ENCODE measurements at regions not wholly inside any gene's neighbourhood (a gene's known extent, or its start where the extent isn't known, plus 50 kb on each side); places are given as distances from the start of the nearest gene placed in this dataset.
"Not testable (repeated sequence)": the region's sequence is repeated elsewhere in the genome, so short reads cannot be mapped to it uniquely, and the experiment has no call there.

- H3K36me3 Mint-ChIP-seq (ENCODE audit: insufficient read depth), result no peaks in the 10 kb centered on the region
- DNase-seq (no peak), ATAC-seq (no peak)
- no peaks in the 10 kb centered on the region for H3K27me3 Mint-ChIP-seq (ENCODE audit: low read depth)
- no peaks in the 10 kb centered on the region for H3K4me1 Mint-ChIP-seq (ENCODE audit: low read depth)
- H3K9me3 Mint-ChIP-seq, result peaks cover 11% of the 10 kb centered on the region
- no peak overlapping the region for H3K4me3 Mint-ChIP-seq
Measured at GRCh38 chr2:34547900-34548299, 948.8 kb upstream of the FAM98A start.

DNA sequence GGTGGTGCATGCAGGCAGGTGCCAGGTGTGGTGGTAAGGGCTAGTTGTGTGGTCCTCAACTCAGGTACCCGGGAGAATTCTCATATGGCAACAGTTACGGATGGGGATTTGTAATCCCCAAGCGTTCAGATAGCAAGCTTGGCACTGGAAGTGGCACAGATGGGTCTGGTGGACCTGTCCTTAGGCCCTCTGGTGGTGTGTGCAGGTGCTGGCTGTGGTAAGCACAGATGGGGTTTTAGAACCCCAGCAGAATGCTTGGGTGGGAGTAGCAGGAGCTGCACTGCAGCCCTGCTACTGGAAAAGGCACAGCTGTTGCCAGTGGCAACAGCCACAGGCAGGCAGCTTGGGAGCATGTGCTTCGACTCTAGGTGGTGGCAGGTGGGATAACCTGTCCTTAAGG is 948.2 kb upstream of the FAM98A start:
- no peaks in the 10 kb centered on the region for H3K4me1 Mint-ChIP-seq (ENCODE audit: low read depth)
- no peak overlapping the region for H3K4me3 Mint-ChIP-seq
- DNase-seq, result no peak
- ATAC-seq, result no peak
- H3K27me3 Mint-ChIP-seq (ENCODE audit: low read depth), result no peaks in the 10 kb centered on the region
- peaks cover 14% of the 10 kb centered on the region for H3K9me3 Mint-ChIP-seq
- no peaks in the 10 kb centered on the region for H3K36me3 Mint-ChIP-seq (ENCODE audit: insufficient read depth)

- no peak for ATAC-seq
- H3K4me1 Mint-ChIP-seq (ENCODE audit: low read depth), result no peaks in the 10 kb centered on the region
- H3K4me3 Mint-ChIP-seq, result no peak overlapping the region
- H3K27me3 Mint-ChIP-seq (ENCODE audit: low read depth), result no peaks in the 10 kb centered on the region
- peaks cover 19% of the 10 kb centered on the region for H3K9me3 Mint-ChIP-seq
- H3K36me3 Mint-ChIP-seq (ENCODE audit: insufficient read depth), result no peaks in the 10 kb centered on the region
- no peak for DNase-seq
Measured at GRCh38 chr2:34545486-34546136, 946.5 kb upstream of the FAM98A start.

DNA sequence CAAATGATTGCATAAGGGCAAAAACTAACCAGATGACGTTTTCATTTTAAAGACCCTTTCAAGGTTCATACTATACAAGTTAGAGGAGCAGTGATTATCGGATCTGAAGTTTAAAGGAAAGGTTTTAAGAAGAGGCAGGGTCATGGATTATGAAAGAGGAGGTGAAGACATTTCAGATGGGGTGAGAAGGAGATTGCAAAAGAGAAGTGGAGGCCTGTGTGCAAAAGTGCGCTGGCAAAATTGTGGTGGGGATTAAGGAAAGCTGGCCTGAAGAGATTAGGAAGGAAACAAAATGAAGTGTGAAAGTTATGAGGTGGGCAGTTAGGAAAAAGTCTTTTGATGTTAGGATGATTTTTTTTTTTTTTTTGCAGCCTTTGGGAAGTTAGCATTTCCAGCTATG is 935.7 kb upstream of the FAM98A start:
- Mint-ChIP-seq H3K36me3 (ENCODE audit: insufficient read depth) (no peaks in the 10 kb centered on the region), H3K27me3 (ENCODE audit: low read depth) (no peaks in the 10 kb centered on the region), H3K4me1 (ENCODE audit: low read depth) (no peaks in the 10 kb centered on the region), H3K4me3 (no peak overlapping the region), H3K9me3 (peaks cover 19% of the 10 kb centered on the region)
- ATAC-seq (no peak), DNase-seq (no peak)

DNA sequence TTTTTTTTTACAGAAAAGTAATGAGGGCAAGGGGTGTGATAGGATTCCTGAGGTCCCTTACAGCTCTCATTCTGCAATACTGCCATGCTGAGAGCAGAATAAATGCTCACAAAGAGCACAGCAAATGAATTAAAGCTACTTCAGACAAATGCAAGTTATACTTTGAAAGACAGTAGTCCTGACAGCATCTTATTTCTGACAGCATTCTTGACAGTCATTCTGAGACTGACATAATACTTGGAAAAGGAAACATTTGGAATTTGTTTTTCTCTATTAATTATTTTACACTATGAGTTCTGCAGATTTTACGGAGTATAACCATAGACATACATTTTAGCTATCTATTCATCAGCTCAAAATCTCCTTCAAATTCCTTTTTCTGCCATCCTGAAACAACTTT is 935.2 kb upstream of the FAM98A start:
- DNase-seq (no peak), ATAC-seq (no peak)
- H3K9me3 Mint-ChIP-seq, result peaks cover 16% of the 10 kb centered on the region
- H3K36me3 Mint-ChIP-seq (ENCODE audit: insufficient read depth), result no peaks in the 10 kb centered on the region
- no peak overlapping the region for H3K4me3 Mint-ChIP-seq
- H3K27me3 Mint-ChIP-seq (ENCODE audit: low read depth), result no peaks in the 10 kb centered on the region
- no peaks in the 10 kb centered on the region for H3K4me1 Mint-ChIP-seq (ENCODE audit: low read depth)

- H3K36me3 Mint-ChIP-seq (ENCODE audit: insufficient read depth), result no peaks in the 10 kb centered on the region
- peaks cover 10% of the 10 kb centered on the region for H3K9me3 Mint-ChIP-seq
- H3K4me1 Mint-ChIP-seq (ENCODE audit: low read depth), result no peaks in the 10 kb centered on the region
- H3K27me3 Mint-ChIP-seq (ENCODE audit: low read depth), result no peaks in the 10 kb centered on the region
- DNase-seq (no peak), ATAC-seq (no peak)
- H3K4me3 Mint-ChIP-seq, result no peak overlapping the region
Measured at GRCh38 chr2:34533585-34534183, 934.6 kb upstream of the FAM98A start.

DNA sequence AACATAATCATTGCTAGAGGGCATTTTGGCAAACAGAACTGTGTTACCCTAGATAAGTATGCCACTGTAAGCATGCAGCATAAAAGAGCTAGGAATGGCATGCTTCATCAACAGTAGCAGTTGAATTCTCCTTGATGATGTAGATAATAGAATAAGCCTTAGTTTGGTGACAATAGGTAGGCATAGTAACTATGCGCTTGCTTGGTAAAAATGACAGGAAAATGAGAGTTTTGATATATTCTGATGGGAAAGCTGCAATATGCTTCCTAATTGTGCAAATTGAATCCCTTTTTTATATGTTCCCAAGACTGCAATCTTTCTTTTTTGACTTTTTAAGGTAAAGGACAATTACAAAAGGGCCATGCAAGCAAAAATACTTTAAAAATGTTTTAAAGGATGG is 930.9 kb upstream of the FAM98A start:
- DNase-seq, result no peak
- no peak overlapping the region for H3K4me3 Mint-ChIP-seq
- peaks cover 4% of the 10 kb centered on the region for H3K9me3 Mint-ChIP-seq

GRCh38 chr2:34523958-34524514 is 924.9 kb upstream of the FAM98A start:
- H3K4me3 Mint-ChIP-seq, result no peak overlapping the region
- no peak for ATAC-seq
- H3K36me3 Mint-ChIP-seq (ENCODE audit: insufficient read depth), result no peaks in the 10 kb centered on the region
- no peaks in the 10 kb centered on the region for H3K27me3 Mint-ChIP-seq (ENCODE audit: low read depth)
- no peak for DNase-seq
- H3K9me3 Mint-ChIP-seq, result peaks cover 10% of the 10 kb centered on the region
- no peaks in the 10 kb centered on the region for H3K4me1 Mint-ChIP-seq (ENCODE audit: low read depth)

More for the DNA sequence above, 930.9 kb upstream of the FAM98A start:
- no peak for ATAC-seq
- H3K27me3 Mint-ChIP-seq (ENCODE audit: low read depth), result no peaks in the 10 kb centered on the region
- H3K36me3 Mint-ChIP-seq (ENCODE audit: insufficient read depth), result no peaks in the 10 kb centered on the region
- no peaks in the 10 kb centered on the region for H3K4me1 Mint-ChIP-seq (ENCODE audit: low read depth)

- Mint-ChIP-seq H3K9me3 (peaks cover 15% of the 10 kb centered on the region), H3K36me3 (ENCODE audit: insufficient read depth) (no peaks in the 10 kb centered on the region), H3K27me3 (ENCODE audit: low read depth) (no peaks in the 10 kb centered on the region), H3K4me3 (no peak overlapping the region), H3K4me1 (ENCODE audit: low read depth) (no peaks in the 10 kb centered on the region)
- DNase-seq (no peak), ATAC-seq (no peak)
Measured at GRCh38 chr2:34519659-34520058, 920.6 kb upstream of the FAM98A start.

DNA sequence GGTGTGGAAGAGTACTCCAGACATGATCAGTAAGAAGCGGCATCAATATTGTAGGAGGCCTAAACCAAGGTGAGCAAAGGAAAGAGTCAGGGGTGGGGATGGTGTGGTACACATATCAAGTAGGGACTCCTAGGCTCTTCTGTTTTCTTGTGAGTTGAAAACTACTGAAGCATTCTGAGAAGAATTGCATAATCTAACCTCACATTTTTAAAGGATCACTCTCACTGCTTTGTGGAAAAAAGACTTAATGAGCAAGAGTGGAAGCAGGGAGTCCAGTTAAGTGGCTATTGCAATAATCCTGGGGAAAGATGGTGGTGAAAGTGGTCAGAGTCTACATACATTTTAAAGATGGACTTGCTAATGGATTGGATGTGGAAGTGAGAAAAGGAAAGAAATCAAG is 899.5 kb upstream of the FAM98A start:
- DNase-seq, result no peak
- no peaks in the 10 kb centered on the region for H3K36me3 Mint-ChIP-seq (ENCODE audit: insufficient read depth)

GRCh38 chr2:34494192-34494591 is 895.1 kb upstream of the FAM98A start:
- H3K4me3 Mint-ChIP-seq; H3K27me3 Mint-ChIP-seq (ENCODE audit: low read depth); ATAC-seq; H3K4me1 Mint-ChIP-seq (ENCODE audit: low read depth); DNase-seq; H3K9me3 Mint-ChIP-seq; H3K36me3 Mint-ChIP-seq (ENCODE audit: insufficient read depth): not testable (repeated sequence)

More for the DNA sequence above, 899.5 kb upstream of the FAM98A start:
- no peaks in the 10 kb centered on the region for H3K4me1 Mint-ChIP-seq (ENCODE audit: low read depth)
- H3K4me3 Mint-ChIP-seq, result no peak overlapping the region
- no peaks in the 10 kb centered on the region for H3K27me3 Mint-ChIP-seq (ENCODE audit: low read depth)
- no peak for ATAC-seq
- no peaks in the 10 kb centered on the region for H3K9me3 Mint-ChIP-seq

GRCh38 chr2:34492561-34493455 is 893.7 kb upstream of the FAM98A start:
- ATAC-seq (no peak), DNase-seq (no peak)
- no peaks in the 10 kb centered on the region for H3K4me1 Mint-ChIP-seq (ENCODE audit: low read depth)
- H3K27me3 Mint-ChIP-seq (ENCODE audit: low read depth), result no peaks in the 10 kb centered on the region
- H3K4me3 Mint-ChIP-seq, result no peak overlapping the region
- H3K9me3 Mint-ChIP-seq, result no peaks in the 10 kb centered on the region
- H3K36me3 Mint-ChIP-seq (ENCODE audit: insufficient read depth), result no peaks in the 10 kb centered on the region

- DNase-seq, result no peak
- Mint-ChIP-seq H3K9me3 (no peaks in the 10 kb centered on the region), H3K4me1 (ENCODE audit: low read depth) (no peaks in the 10 kb centered on the region), H3K4me3 (no peak overlapping the region), H3K36me3 (ENCODE audit: insufficient read depth) (no peaks in the 10 kb centered on the region), H3K27me3 (ENCODE audit: low read depth) (no peaks in the 10 kb centered on the region)
- ATAC-seq, result no peak
Measured at GRCh38 chr2:34486965-34487364, 887.9 kb upstream of the FAM98A start.

GRCh38 chr2:34481542-34481941 is 882.4 kb upstream of the FAM98A start:
- H3K27me3 Mint-ChIP-seq (ENCODE audit: low read depth), result no peaks in the 10 kb centered on the region
- no peak overlapping the region for H3K4me3 Mint-ChIP-seq
- H3K4me1 Mint-ChIP-seq (ENCODE audit: low read depth), result no peaks in the 10 kb centered on the region
- no peaks in the 10 kb centered on the region for H3K36me3 Mint-ChIP-seq (ENCODE audit: insufficient read depth)
- H3K9me3 Mint-ChIP-seq, result no peaks in the 10 kb centered on the region
- DNase-seq, result no peak
- ATAC-seq, result no peak
